Activated CD8-positive, alpha-beta memory T cell treated with anti-CD3 and anti-CD28 coated beads for 36 hours (primary cell): ENCODE measurements at regions not wholly inside any gene's neighbourhood (a gene's known extent, or its start where the extent isn't known, plus 50 kb on each side); places are given as distances from the start of the nearest gene placed in this dataset.

Experiments
- CTCF ChIA-PET: fragments of 350-600 bp; sonication (Branson Sonifier 250); formaldehyde crosslinking; loops from one replicate; lab custom pipeline; 2021; ENCODE audit warnings: antibody characterized with exemption; lab: Charles Lee
- POLR2A ChIA-PET: fragments of 350-600 bp; sonication (Branson Sonifier 250); formaldehyde crosslinking; loops from one replicate; lab custom pipeline; 2021; ENCODE audit warnings: antibody characterized with exemption; lab: Charles Lee

- ChIA-PET POLR2A (no interaction called here), CTCF (no interaction called here)
Observed at GRCh38 chr6:80472271-80472670, 365.8 kb downstream of the BCKDHB start.

GRCh38 chr6:80469977-80470376 is 363.5 kb downstream of the BCKDHB start:
- POLR2A ChIA-PET = no interaction called here
- CTCF ChIA-PET = no interaction called here

GRCh38 chr6:80468398-80468797 is 361.9 kb downstream of the BCKDHB start:
- ChIA-PET POLR2A (no interaction called here), CTCF (no interaction called here)

GRCh38 chr6:80467408-80467807 is 360.9 kb downstream of the BCKDHB start:
- ChIA-PET CTCF (no interaction called here), POLR2A (no interaction called here)

GRCh38 chr6:80466981-80467380 is 360.5 kb downstream of the BCKDHB start:
- ChIA-PET POLR2A (no interaction called here), CTCF (no interaction called here)

GRCh38 chr6:80465513-80465912 is 359.0 kb downstream of the BCKDHB start:
- ChIA-PET CTCF (no interaction called here), POLR2A (no interaction called here)

GRCh38 chr6:80464901-80465300 is 358.4 kb downstream of the BCKDHB start:
- POLR2A ChIA-PET = no interaction called here

GRCh38 chr6:80463197-80463596 is 356.7 kb downstream of the BCKDHB start:
- ChIA-PET CTCF (no interaction called here), POLR2A (no interaction called here)

More at GRCh38 chr6:80464901-80465300, 358.4 kb downstream of the BCKDHB start:
- CTCF ChIA-PET = no interaction called here

GRCh38 chr6:80460257-80460865 is 353.9 kb downstream of the BCKDHB start:
- CTCF ChIA-PET = no interaction called here
- POLR2A ChIA-PET = no interaction called here

- ChIA-PET CTCF (no interaction called here), POLR2A (no interaction called here)
Observed at GRCh38 chr6:80457439-80457933, 351.0 kb downstream of the BCKDHB start.

GRCh38 chr6:80456724-80457438 is 350.4 kb downstream of the BCKDHB start:
- POLR2A ChIA-PET = no interaction called here
- CTCF ChIA-PET = no interaction called here

- CTCF ChIA-PET = interaction anchor here (1.4 kb wide), 1 partner anchor 29 kb away, joined by 3 read pairs; no protein-coding TSS in a partner anchor
- POLR2A ChIA-PET = no interaction called here
Observed at GRCh38 chr6:80454661-80455365, 348.3 kb downstream of the BCKDHB start.

- POLR2A ChIA-PET = no interaction called here
- CTCF ChIA-PET = interaction anchor here (1.4 kb wide), 1 partner anchor 29 kb away, joined by 3 read pairs; no protein-coding TSS in a partner anchor
Observed at GRCh38 chr6:80454197-80454596, 347.7 kb downstream of the BCKDHB start.

- POLR2A ChIA-PET = no interaction called here
- CTCF ChIA-PET = no interaction called here
Observed at GRCh38 chr6:80449726-80450125, 343.3 kb downstream of the BCKDHB start.

- POLR2A ChIA-PET = no interaction called here
- CTCF ChIA-PET = no interaction called here
Observed at GRCh38 chr6:80446454-80447045, 340.1 kb downstream of the BCKDHB start.

GRCh38 chr6:80445751-80446150 is 339.3 kb downstream of the BCKDHB start:
- CTCF ChIA-PET = no interaction called here
- POLR2A ChIA-PET = no interaction called here

GRCh38 chr6:80442366-80442765 is 335.9 kb downstream of the BCKDHB start:
- CTCF ChIA-PET = no interaction called here
- POLR2A ChIA-PET = no interaction called here

GRCh38 chr6:80441131-80441530 is 334.7 kb downstream of the BCKDHB start:
- ChIA-PET POLR2A (no interaction called here), CTCF (no interaction called here)

- ChIA-PET CTCF (no interaction called here), POLR2A (no interaction called here)
Observed at GRCh38 chr6:80440496-80441115, 334.1 kb downstream of the BCKDHB start.
